ENCODE measurements at regions not wholly inside any gene's neighbourhood (a gene's known extent, or its start where the extent isn't known, plus 50 kb on each side); places are given as distances from the start of the nearest gene placed in this dataset.
A peak's percentile ranks its signal among the peaks of the same experiment; 100 is the strongest.
"Not testable (repeated sequence)": the region's sequence is repeated elsewhere in the genome, so short reads cannot be mapped to it uniquely, and the experiment has no call there.

DNA sequence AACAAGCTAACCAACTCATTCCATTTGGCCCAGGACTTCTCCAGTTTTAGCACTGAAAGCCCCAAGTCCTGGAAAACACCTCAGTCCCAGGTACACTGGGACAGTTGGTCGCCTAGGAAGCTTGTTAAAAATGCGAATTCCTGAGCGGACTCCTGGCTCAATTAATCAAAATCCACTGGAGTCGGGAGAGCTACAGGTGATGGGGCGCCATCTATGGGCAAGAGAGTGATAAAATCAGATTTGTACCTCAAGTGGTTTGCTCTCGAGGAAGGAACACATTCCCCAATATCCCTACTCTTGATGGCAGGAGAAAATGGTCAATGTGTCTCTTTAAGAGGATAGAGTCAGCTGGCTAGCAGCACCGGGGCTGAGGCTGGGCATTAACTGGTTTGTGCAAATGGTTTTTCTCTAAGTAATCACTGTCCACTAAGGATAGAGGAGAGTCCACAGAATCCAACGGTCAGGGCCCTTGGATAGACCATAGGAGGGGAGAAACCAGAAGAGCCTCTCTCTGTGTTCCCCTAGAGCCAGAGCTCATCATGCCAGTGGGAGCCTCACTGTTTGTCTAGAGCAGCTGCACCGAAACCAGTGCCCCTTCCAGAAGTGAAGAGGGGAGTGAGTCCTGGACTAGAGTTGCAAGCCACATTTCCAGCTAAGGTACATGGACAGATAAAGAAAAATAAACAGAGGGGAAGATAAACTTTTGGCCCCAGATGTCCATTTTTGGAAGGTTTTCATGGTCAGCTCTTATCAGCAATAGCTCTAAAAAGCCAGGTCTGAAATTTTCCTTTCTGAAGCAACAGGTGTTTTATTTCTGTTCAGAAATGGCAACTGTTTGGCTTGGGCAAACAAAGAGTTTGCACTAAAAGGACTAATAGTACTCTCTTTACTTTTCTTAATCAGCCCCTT, 148.5 kb downstream of the TENT5C start:
- peak; percentile 12 for DNase-seq (ENCODE audit: low read depth)

DNA sequence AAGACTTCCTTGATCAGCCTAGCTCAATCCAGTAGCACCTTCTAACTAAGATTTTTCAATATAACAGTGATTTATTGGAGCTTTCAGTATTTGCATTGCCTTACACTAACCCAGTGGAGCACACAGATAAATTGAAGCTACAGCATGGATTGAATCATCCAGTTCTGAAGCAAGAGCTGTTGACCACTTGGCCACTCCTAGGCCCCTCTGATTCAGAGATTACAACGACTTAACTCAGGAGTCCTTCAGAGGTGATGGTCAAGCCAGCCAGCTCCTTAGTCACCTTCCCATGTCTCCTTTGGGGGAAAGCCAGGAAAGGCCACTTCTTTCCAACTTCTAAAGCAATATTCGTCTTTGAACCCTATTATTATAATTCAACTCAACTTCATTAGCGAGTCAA, 151.8 kb downstream of the TENT5C start:
- no peak for DNase-seq (ENCODE audit: low read depth)

DNA sequence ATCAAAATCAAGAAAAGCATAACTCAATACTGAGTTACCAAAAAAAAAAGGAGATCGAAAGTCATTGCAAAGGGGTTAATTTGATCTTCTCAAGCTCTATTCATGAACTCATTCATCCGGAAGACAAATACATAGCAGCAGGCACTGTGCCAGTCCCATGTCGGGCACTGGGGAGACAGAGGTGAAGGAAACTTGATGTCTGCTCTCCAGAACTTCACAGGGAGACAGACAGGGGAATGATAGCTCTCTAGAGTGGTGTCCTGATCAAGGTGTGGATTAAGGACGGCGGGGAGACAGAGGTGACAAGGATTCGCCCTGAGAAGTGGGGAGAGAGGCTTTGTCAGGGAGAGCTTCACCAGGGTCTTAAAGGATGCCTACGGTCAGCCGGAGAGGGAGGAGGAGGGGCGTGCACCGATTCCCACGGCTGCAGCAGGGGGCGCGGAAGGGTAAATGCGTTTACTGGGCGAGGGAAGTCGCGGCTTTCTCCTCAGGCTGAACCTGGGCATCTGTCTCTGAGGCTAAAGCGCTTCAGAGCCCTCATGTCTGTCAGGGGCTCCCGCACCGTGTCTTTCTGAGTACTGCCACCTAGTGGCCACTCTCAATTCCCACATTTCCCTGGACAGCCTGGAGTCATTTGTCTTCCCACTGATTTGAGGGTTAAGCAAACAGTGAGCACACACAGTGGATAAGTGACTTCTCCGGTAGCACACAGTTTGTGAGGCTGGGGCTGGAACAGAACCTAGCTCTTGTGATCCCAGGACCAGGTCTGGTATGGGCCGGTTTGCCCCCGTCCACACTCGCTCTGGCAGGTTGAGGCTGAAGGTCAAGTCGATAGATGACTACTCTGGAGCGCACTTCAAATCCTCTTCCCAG, 152.8 kb downstream of the TENT5C start:
- peak; percentile 41 for DNase-seq (ENCODE audit: low read depth)

DNA sequence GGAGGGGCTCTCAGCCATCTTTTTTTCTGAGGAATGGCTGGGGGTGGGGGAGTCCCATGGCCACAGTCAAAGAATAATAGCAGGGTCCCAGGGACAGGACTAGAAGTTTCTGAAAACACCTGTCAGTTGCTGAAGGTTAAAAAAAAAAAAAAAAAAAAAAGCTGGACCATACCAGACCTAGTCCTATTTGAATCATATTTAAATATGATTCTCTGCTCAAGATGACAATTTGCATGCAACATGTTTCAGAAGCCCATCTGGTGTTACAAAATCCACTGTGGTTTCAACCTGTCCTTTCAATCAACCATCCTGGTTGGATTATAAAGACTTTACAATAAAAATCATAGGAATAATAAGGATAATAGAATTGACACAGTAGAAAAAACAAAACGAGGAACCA, 153.7 kb downstream of the TENT5C start:
- no peak for DNase-seq (ENCODE audit: low read depth)

DNA sequence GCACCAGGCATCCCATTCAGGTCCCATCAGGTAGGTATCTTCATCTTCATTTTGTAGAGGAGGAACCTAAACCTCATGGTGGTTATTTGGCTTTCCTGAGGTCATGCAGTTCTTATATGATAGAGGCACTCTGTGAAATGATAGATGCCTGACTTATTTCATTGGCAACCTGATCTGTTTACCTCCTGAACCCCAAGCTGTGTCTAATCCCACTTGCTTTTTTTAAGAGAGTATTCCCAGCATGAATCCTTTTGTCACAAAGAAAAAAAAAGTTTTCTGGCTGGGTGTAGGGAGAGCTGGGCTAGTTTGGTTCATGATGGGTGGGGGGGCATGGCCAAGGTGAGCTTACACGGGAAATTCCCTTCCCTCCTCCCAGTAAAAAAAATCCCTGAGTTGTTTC, 154.2 kb downstream of the TENT5C start:
- DNase-seq (ENCODE audit: low read depth): no peak

DNA sequence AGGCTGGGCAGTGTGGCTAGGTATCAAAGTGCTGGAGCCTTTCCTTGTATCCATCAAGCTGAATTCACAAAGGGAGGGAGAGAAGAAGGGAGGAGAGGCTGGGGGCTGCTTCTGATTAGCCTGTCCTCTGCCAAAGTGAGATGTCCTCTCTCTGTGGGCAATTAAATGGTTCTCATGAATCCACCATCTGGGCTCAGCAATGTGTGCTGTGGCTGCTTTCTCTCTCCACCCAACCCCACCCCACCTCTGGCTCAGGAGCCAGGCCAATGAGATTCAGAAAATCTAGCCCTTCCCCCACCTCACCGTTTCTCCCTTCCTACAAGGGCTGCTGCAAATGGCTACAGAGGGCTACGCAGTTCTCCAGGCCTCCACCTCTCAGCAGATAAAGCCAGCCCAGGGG, 154.6 kb downstream of the TENT5C start:
- DNase-seq (ENCODE audit: low read depth): no peak

DNA sequence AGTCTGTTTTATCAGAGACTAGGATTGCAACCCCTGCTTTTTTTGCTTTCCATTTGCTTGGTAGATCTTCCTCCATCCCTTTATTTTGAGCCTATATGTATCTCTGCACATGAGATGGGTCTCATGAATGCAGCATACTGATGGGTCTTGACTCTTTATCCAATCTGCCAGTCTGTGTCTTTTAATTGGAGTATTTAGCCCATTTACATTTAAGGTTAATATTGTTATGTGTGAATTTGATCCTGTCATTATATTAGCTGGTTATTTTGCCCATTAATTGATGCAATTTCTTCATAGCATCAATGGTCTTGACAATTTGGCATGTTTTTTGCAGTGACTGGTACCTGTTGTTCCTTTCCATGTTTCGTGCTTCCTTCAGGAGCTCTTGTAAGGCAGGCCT, 161.7 kb downstream of the GDAP2 start:
- not testable (repeated sequence) for DNase-seq (ENCODE audit: low read depth)

DNA sequence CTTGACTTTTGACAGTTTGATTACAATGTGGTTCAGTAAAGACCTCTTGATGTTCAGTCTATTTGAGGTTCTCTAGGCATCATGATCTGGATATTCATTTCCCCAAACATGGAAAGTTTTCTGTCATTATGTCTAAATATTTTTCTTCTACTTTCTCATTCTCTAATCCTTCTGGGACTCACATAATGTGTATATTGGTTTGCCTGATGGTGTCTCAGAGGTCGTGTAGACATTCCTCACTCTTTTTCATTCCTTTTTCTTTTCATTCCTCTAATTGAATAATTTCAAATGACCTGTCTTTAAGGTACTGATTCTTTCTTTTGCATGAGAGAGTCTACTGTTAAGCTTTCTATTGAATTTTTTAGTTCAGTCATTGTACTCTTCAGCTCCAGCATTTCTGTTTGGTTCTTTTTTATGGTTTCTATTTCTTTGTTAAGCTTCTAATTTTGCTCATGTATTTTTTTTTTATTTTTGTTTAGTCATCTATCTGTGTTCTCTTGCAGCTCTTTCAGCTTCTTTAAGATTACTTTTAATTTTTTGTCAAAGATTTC, 158.4 kb downstream of the GDAP2 start:
- DNase-seq (ENCODE audit: low read depth): no peak

DNA sequence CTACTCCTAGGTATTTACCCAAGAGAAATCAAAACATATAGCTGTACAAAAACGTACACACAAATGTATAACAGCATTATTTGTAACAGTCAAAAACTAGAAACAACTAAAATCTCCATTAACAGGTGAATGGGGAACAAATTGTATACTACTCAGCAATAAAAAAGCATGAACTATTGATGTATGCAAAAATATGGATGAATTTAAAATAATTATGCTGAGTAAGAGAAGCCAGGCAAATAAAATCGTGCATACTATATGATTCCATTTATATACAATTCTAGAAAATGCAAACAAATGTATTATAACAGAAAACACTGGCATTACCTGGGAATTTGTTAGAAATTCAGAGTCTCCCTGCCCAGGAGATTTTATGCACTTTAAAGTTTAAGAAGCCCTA, 150.1 kb downstream of the GDAP2 start:
- DNase-seq (ENCODE audit: low read depth): no peak

DNA sequence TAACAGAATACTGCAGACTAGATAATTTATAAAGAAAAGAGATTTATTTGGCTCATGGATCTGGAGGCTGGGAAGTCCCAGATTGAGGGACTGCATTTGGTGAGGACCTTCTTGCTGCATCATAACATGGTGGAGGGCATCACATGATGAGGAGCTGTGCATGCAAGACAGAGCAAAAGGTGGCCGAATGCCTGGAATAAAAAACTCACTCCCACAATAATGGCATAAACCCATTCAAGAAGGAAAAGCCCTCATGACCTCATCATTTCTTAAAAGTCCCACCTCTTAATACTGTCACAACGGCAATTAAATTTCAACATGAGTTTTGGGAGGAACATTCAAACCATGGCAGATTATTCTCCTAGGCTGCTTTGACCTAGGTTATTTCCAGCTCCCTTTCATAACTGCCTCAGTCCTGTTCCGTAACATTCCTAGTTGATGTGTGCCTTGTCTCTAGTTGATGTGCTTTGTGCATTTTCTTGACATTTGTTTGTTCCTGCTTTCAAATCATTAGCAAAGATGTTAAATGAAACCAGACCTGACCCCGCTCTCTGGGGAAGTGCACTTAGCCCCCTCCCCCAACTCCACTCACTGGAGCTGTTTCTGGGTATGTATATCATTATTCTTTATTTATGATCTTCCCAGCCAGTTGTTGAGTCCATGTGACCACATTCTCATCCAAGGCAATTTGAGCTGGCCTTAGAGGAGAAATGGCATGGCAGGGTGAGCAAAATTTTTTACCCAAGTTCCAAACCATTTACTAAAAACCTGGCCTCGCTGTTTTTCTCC, 148.5 kb downstream of the GDAP2 start:
- DNase-seq (ENCODE audit: low read depth): no peak

DNA sequence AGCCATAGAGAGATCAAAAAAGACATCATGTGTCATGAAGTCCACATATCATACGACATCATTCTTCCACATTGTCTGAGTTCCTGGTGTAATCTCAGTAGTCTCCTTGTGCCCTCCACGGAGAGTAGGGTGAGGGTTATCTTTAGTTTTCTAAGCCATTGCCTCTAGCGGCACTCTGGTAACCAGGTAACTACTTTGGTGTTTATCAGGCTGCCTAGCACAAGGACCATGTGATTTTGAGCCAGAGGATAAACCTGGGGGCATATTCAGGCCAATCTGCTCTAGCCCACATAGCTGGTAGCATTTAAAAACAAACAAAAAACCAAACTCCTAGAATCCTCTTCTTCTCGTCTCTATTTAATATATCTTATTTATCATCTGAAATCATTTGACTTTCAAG, 147.4 kb downstream of the GDAP2 start:
- no peak for DNase-seq (ENCODE audit: low read depth)

DNA sequence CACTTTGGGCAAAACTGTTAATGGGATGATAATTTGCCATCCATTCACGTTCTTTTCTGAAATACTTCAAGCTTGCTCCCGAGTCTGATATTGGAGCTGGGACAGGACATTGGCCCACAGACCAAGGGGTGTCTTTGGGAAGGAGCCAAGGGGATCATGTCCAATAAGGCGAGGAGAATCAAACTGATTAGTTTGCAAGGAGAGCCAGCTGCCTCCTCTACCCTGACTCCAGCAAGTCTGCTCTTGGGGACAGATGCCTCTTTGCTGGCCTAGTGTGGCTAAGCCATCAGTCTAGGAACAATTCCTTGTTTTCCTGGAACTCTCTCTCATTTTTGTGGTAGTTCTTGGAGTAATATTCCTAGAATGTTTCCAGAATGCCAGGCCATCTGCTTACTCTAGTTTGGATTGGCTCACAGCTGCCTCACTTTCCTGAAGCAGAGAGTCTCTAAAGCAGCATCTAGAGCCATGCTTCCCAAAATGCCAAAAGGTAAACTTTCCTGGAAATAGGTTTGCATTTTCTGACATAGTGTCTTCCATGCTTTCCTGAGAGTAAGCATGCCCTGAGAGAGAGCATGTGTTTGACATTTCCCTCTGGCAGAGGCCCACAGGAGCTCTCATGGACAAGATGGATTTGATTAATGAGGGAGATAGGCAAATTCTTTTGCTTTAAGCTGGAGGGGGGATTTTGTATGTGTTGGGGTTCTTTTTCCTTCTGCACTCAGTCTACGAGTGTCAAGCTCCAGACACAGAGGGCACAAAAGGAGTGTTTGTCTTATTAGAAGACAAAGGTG, 145.6 kb downstream of the GDAP2 start:
- no peak for DNase-seq (ENCODE audit: low read depth)

DNA sequence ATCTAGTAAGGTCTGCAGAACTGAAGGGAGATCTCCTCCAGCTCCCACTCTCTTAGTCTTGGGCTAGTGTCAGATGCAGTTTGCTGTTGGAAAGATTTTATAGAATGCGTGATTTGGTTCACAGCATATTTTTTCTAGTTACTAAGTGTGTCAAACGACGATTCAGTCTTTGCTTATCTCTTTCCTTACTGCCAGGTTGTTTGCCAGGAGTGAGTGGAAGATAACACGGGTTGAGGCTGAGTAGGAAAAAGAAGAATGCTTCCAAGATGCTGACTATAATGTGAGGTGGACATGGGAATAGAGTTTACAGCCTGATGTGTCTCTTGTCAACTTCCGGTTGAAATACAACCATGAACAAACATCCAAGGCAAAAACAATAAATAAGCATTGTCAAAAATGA, 141.4 kb downstream of the GDAP2 start:
- DNase-seq (ENCODE audit: low read depth): no peak

DNA sequence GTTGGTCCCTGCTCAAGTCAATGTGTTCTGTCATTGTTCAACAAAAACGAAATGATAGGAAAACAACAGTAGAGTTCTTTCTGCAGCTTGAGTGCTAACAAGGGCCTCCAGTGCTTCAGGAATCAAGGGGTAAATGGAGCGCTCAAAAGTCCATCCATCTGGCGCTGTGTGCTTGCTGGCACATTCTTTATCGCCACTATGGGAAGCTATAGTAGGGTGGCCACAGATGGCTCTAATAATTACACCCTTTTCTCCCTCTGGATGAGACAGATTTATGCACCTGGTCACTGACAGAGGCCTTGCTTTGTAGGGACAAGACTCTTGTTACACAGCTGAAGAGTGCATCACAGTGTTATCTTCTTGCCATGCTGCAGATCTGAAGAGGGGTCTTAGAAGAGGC, 136.0 kb downstream of the GDAP2 start:
- DNase-seq (ENCODE audit: low read depth): no peak

DNA sequence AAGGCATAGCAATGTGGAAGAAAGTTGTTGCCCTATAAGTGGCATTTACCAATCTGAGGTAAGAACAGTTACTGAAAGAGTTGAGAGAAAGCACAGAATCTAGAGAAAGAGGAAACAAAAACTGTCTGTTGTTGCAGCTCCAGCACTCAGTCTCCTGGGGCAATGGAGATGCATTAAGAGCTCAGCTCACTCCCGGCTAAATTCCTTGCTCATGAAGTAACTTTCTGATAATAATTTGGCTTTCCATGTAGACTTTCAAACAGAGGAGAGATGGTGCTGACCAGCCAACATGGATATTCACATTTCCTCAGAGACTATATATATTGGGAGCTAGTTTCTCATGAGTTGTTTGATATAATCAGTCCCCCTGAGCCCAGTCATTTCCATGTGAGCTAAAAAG, 135.3 kb downstream of the GDAP2 start:
- DNase-seq (ENCODE audit: low read depth): no peak

DNA sequence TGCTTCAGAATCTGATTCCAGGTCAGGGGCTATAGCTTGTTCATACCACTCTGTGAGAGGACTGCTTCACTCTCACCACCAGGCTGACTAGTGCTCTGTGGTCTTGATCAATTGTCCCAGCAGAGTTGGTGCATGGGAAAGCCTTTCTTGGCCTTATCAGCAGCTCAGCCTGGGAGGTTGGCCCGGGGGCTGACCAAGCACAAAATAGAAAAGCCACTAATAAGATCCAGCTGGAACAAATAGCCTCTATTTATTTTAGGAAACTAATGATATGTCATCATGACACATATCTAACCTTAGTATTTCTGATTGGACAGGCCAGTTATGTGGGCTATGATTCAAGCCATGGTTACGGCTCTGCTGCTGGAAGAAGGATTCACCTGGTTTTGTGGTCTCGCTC, 134.2 kb downstream of the GDAP2 start:
- no peak for DNase-seq (ENCODE audit: low read depth)

DNA sequence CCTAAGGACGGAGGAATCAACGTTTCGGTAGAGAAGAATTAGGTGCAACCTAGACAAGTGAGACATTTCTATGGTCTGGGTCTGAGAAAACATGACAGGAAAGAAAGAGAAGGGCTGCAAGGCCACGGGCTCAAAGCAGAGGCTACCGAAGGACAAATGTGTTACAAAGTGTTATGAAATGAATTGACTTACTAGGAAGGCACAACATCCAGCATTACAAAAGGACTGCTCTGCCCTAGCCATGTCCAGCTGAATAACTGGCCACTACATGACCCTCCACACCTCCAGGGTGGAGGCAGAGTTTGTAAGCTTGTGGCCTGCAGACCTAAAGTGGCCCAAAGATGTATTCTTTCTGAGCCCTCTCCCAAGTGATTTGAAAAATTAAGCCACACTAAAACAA, 133.6 kb downstream of the GDAP2 start:
- DNase-seq (ENCODE audit: low read depth): no peak

DNA sequence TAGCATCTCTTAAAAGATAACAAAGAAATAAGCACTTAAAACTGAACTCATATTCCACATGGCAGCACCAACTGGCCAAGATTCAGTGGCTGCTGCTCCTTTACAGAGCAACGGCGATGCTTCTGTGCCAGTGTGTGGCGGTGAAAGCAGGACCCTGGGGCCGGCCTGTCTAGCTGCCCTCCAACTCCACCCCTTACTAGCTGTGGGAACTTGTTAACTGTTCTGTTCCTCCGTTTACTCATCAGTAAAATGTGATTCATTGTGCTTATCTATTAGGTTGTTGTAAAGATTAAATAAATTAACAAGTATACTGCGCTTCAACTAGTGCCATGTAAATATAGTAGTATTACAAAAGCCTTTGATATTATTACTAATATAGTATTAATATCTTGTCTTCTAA, 133.2 kb downstream of the GDAP2 start:
- DNase-seq (ENCODE audit: low read depth): no peak

DNA sequence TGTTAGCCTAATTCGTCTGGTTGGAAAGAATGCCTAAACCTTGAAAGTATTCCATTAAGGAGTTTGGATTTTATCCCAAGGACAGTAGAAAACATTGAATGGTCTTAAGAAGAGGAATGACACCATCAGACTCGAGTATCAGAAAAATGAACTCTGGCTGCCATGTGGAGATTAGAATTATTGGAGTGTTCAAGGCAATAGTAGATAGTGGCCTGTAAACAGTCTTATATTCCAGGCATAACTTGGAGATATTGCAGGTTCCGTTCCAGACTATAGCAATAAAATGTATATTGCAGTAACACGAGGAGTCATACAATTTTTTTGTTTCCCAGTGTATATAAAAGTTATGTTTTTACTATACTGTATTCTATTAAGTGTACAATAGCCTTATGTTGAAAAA, 130.9 kb downstream of the GDAP2 start:
- no peak for DNase-seq (ENCODE audit: low read depth)

DNA sequence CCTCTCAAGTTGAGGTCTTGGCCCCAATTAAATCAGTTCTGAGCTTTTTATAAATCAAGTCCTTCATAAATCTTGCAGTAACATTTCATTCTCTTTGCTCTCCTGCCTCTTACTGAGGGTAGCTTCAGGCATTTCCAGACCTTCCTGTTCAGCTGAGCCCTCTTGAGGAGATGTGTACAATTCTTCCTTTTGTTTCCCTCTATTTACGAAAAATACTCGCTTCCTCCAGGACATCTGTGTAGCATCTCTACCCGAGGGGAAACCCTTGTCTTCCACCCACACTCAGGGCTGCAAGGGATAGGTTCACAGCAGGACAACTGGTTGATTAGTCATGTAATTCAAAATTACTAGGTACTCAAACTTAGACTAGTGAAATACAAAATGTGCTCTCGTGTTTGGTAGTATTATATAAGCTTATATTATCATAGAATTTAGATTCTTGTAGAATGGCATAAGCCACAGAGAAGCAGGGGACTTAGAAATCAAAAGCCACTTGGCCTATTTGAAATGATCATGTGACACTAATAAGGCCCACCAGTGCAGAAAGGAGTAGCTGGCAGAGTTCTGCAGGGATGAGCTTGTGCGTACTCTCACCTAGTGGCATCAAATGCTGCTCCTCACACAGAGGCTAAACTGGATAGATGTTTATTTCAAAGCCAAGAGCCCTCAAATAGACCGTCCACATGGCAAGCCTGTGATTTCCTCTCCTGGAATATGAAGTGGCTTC, 126.7 kb downstream of the GDAP2 start:
- DNase-seq (ENCODE audit: low read depth): no peak

DNA sequence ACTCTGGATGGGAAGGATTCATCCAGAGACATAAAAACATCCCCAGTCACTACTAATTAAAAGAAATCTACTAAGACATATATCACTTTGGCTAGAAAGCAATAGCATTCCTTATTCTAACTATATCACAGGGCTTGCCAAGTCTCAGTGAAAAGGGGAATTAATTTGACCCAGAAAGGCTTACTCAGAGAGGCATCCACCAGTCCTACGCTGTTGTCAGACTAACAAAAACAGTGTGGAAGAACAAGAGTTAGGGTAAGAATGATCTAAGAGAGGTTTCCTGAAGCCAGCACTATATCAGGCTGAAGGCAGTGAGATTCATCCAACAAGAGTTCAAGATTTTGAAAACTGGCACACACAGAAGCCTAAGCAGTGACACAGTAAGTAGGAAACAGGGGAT, 126.1 kb downstream of the GDAP2 start:
- no peak for DNase-seq (ENCODE audit: low read depth)
